K562 (cell line): ENCODE measurements at regions not wholly inside any gene's neighbourhood (a gene's known extent, or its start where the extent isn't known, plus 50 kb on each side); places are given as distances from the start of the nearest gene placed in this dataset.

Source experiments
- ATF2 ChIP-seq: sonication (generic); formaldehyde crosslinking; IDR thresholded peaks from 2 replicates; pipeline ENCODE4 v1.8.1; 2022; ENCODE audit warnings: missing genetic modification reagents
- CGGBP1 ChIP-seq: fragments of 250-450 bp; sonication (Bioruptor Pico); IDR thresholded peaks from 2 replicates; pipeline ENCODE4 v1.9.0; 2021; ENCODE audit warnings: mild to moderate bottlenecking
- CHD1 ChIP-seq: fragments of 200-600 bp; sonication (generic); IDR thresholded peaks from one replicate; pipeline ENCODE4 v1.6.1; 2012; ENCODE audit warnings: mild to moderate bottlenecking, moderate library complexity, low read length, inconsistent platforms
- EP300 ChIP-seq: IDR thresholded peaks from 2 replicates; pipeline ENCODE4 v1.6.1; 2012; ENCODE audit warnings: low read length, improper control_type of control experiment
- FOXJ3 ChIP-seq: sonication (generic); formaldehyde crosslinking; IDR thresholded peaks from 2 replicates; pipeline ENCODE4 v1.4.0; 2020; ENCODE audit warnings: mild to moderate bottlenecking, missing genetic modification reagents
- FOXM1 ChIP-seq, 2 experiments: fragments of 450-650 bp in 1 of 2; sonication (generic) in 1 of 2; formaldehyde crosslinking in 1 of 2; IDR thresholded peaks; 2 replicates each; pipeline versions ENCODE4 v1.6.1 to v1.9.0; 2017 to 2022; ENCODE audit warnings: low read depth in 2 of 2, mild to moderate bottlenecking in 2 of 2, missing genetic modification reagents in 1 of 2, moderate library complexity in 1 of 2
- FOXP4 ChIP-seq: sonication (generic); formaldehyde crosslinking; IDR thresholded peaks from 2 replicates; pipeline ENCODE4 v1.8.0; 2022; ENCODE audit warnings: mild to moderate bottlenecking, missing genetic modification reagents, borderline replicate concordance
- GABPB1 ChIP-seq: sonication (generic); formaldehyde crosslinking; IDR thresholded peaks from 2 replicates; pipeline ENCODE4 v1.8.0; 2022; ENCODE audit warnings: mild to moderate bottlenecking, missing genetic modification reagents
- GATAD2B ChIP-seq: fragments of 450-650 bp; IDR thresholded peaks from 2 replicates; pipeline ENCODE4 v1.6.1; 2017; ENCODE audit warnings: mild to moderate bottlenecking, borderline replicate concordance
- HMG20B ChIP-seq: fragments of 250-450 bp; sonication (Bioruptor Pico); IDR thresholded peaks from 2 replicates; pipeline ENCODE4 v1.5.0; 2021; ENCODE audit warnings: mild to moderate bottlenecking
- KLF16 ChIP-seq: IDR thresholded peaks from 2 replicates; pipeline ENCODE4 v1.6.1; 2016; ENCODE audit warnings: antibody characterized with exemption
- MLLT1 ChIP-seq, 2 experiments: fragments of 450-650 bp; IDR thresholded peaks; 2 replicates each; pipeline ENCODE4 v1.6.1; 2016
- NR1H2 ChIP-seq: sonication (generic); formaldehyde crosslinking; IDR thresholded peaks from 2 replicates; pipeline ENCODE4 v1.4.0; 2020; ENCODE audit warnings: mild to moderate bottlenecking, missing genetic modification reagents
- PATZ1 ChIP-seq: fragments of 250-450 bp; sonication (Bioruptor Pico); IDR thresholded peaks from 2 replicates; pipeline ENCODE4 v1.5.0; 2020; ENCODE audit warnings: mild to moderate bottlenecking, borderline replicate concordance
- PKNOX1 ChIP-seq: fragments of 450-650 bp; IDR thresholded peaks from 2 replicates; pipeline ENCODE4 v1.6.1; 2016
- POLR2H ChIP-seq: IDR thresholded peaks from 2 replicates; pipeline ENCODE4 v1.6.1; 2016; ENCODE audit warnings: missing genetic modification characterization, low read depth, mild to moderate bottlenecking, control low read depth, missing compliant biosample characterization, moderate library complexity
- TARDBP ChIP-seq: fragments of 450-650 bp; IDR thresholded peaks from 2 replicates; pipeline ENCODE4 v1.6.1; 2016
- ZBTB1 ChIP-seq: sonication (generic); formaldehyde crosslinking; IDR thresholded peaks from 2 replicates; pipeline ENCODE4 v1.8.1; 2023; ENCODE audit warnings: missing genetic modification reagents, low read depth, mild to moderate bottlenecking, borderline replicate concordance
- ZEB2 ChIP-seq: fragments of 450-650 bp; IDR thresholded peaks from 2 replicates; pipeline ENCODE4 v1.6.1; 2016
- ZNF780A ChIP-seq: fragments of 250-450 bp; sonication (Bioruptor Pico); IDR thresholded peaks from 2 replicates; pipeline ENCODE4 v1.5.0; 2021; ENCODE audit warnings: mild to moderate bottlenecking

GRCh38 chr12:116385486-116386217 lies 108.2 kb upstream of the MED13L start (continued):
- no peak for TF ChIP-seq HMG20B (CRISPR knock-in tag)
- TF ChIP-seq ATF2: no peak
- TF ChIP-seq MLLT1 (IDR thresholded peaks at IDR 0.05): no peak
- TF ChIP-seq POLR2H (tag): peak; percentile 76
- peak; percentile 85 for TF ChIP-seq KLF16
- TF ChIP-seq CGGBP1: no peak
- no peak for TF ChIP-seq FOXP4 (CRISPR knock-in tag)
- TF ChIP-seq CHD1: no peak
- TF ChIP-seq EP300: peak; percentile 100
- TF ChIP-seq GATAD2B: 0 out of 2 replicates have a peak, but pooled peaks have one; percentile 33
- no peak for TF ChIP-seq PKNOX1
- TF ChIP-seq PATZ1 (CRISPR knock-in tag): no peak
- TF ChIP-seq ZEB2: peak; percentile 95
- no peak for TF ChIP-seq FOXJ3 (CRISPR knock-in tag)
- no peak for TF ChIP-seq TARDBP
- TF ChIP-seq ZNF780A (CRISPR knock-in tag): no peak
- no peak for TF ChIP-seq NR1H2 (CRISPR knock-in tag)
- no peak for TF ChIP-seq ZBTB1
- TF ChIP-seq FOXM1 (IDR thresholded peaks at IDR 0.05; ENCODE audit: low read depth): peak; percentile 88
- no peak for TF ChIP-seq FOXM1 (CRISPR knock-in tag; IDR thresholded peaks at IDR 0.05; ENCODE audit: low read depth)
- no peak for TF ChIP-seq GABPB1 (CRISPR knock-in tag)
